DOHH2 (cell line): ENCODE measurements at regions not wholly inside any gene's neighbourhood (a gene's known extent, or its start where the extent isn't known, plus 50 kb on each side); places are given as distances from the start of the nearest gene placed in this dataset.

Source experiments
- H3F3A ChIP-seq: fragments of 200-600 bp; sonication (generic), shearing (Covaris generic); 2 replicates; pipeline ENCODE4 v1.6.0; 2016; ENCODE audit warnings: antibody characterized with exemption, mild to moderate bottlenecking; ENCODE audit not compliant: control insufficient read depth, insufficient read depth
- H3K27ac ChIP-seq: fragments of 200-600 bp; sonication (generic); 2 replicates; pipeline ENCODE4 v1.5.1; 2014; ENCODE audit warnings: low read depth, mild to moderate bottlenecking, low read length, moderate library complexity
- H3K27me3 ChIP-seq: fragments of 200-600 bp; sonication (generic); 2 replicates; pipeline ENCODE4 v1.6.1; 2014; ENCODE audit warnings: mild to moderate bottlenecking, low read length, mixed read lengths; ENCODE audit not compliant: control insufficient read depth
- H3K36me3 ChIP-seq: fragments of 200-600 bp; sonication (generic); 2 replicates; pipeline ENCODE4 v1.6.1; 2014; ENCODE audit warnings: mild to moderate bottlenecking, low read length, moderate library complexity, mixed read lengths; ENCODE audit not compliant: control insufficient read depth
- H3K4me1 ChIP-seq: fragments of 200-600 bp; sonication (generic); 2 replicates; pipeline ENCODE4 v1.6.1; 2014; ENCODE audit warnings: mild to moderate bottlenecking, low read length, mixed read lengths; ENCODE audit not compliant: control insufficient read depth
- H3K4me2 ChIP-seq: fragments of 200-600 bp; sonication (generic); 2 replicates; pipeline ENCODE4 v1.6.0; 2014; ENCODE audit warnings: mild to moderate bottlenecking, low read length, moderate library complexity
- H3K4me3 ChIP-seq: fragments of 200-600 bp; sonication (generic); 2 replicates; pipeline ENCODE4 v1.5.1; 2014; ENCODE audit warnings: mild to moderate bottlenecking, low read length, mixed read lengths
- H3K79me2 ChIP-seq: fragments of 200-600 bp; sonication (generic); 2 replicates; pipeline ENCODE4 v1.6.1; 2014; ENCODE audit warnings: mild to moderate bottlenecking, low read length, mixed read lengths; ENCODE audit not compliant: control insufficient read depth
- H3K9me2 ChIP-seq: fragments of 200-600 bp; sonication (generic); replicated peaks from 2 replicates; pipeline ENCODE4 v1.6.1; 2014; ENCODE audit warnings: mild to moderate bottlenecking, low read length, mixed read lengths; ENCODE audit not compliant: control insufficient read depth
- H3K9me3 ChIP-seq: fragments of 200-600 bp; sonication (generic); 2 replicates; pipeline ENCODE4 v1.6.1; 2014; ENCODE audit warnings: antibody characterized with exemption, low read length, mixed read lengths; ENCODE audit not compliant: control insufficient read depth, insufficient read depth
- H4K20me1 ChIP-seq: fragments of 200-600 bp; sonication (generic); 2 replicates; pipeline ENCODE4 v1.6.0; 2014; ENCODE audit warnings: low read depth, mild to moderate bottlenecking, antibody characterized with exemption, low read length, moderate library complexity; ENCODE audit not compliant: control insufficient read depth, insufficient read depth
- CTCF ChIP-seq: fragments of 200-600 bp; sonication (generic); IDR thresholded peaks from one replicate; pipeline ENCODE4 v1.5.1; 2014; ENCODE audit warnings: antibody characterized with exemption, mild to moderate bottlenecking, low read depth, low read length; ENCODE audit not compliant: poor library complexity, severe bottlenecking
- EZH2phosphoT487 ChIP-seq: fragments of 200-600 bp; sonication (generic); IDR thresholded peaks from 2 replicates; pipeline ENCODE4 v1.6.1; 2017; ENCODE audit warnings: borderline replicate concordance, mild to moderate bottlenecking, antibody characterized with exemption, low read length, moderate library complexity, mixed read lengths

GRCh38 chr2:38223256-38223655 lies 147.3 kb upstream of the CYP1B1 start:
- H3K36me3 ChIP-seq: no peaks in the 10 kb centered on the region
- H3K27me3 ChIP-seq: peaks cover 19% of the 10 kb centered on the region
- H3K9me2 ChIP-seq: no peaks in the 10 kb centered on the region
- H3K27ac ChIP-seq: no peak overlapping the region
- H3F3A ChIP-seq: no peaks in the 10 kb centered on the region
- no peaks in the 10 kb centered on the region for H4K20me1 ChIP-seq
- TF ChIP-seq CTCF (no peak), EZH2phosphoT487 (no peak)
- H3K79me2 ChIP-seq: no peaks in the 10 kb centered on the region
- H3K9me3 ChIP-seq: peaks cover 5% of the 10 kb centered on the region; the same call in 1 of the 2 replicates
- H3K4me3 ChIP-seq: no peak overlapping the region
- no peaks in the 10 kb centered on the region for H3K4me1 ChIP-seq
- no peak overlapping the region for H3K4me2 ChIP-seq

- no peak overlapping the region for H3K4me3 ChIP-seq
- H3K27ac ChIP-seq: no peak overlapping the region
- TF ChIP-seq EZH2phosphoT487 (no peak), CTCF (no peak)
- peaks cover 5% of the 10 kb centered on the region; the same call in 1 of the 2 replicates for H3K9me3 ChIP-seq
- H4K20me1 ChIP-seq: no peaks in the 10 kb centered on the region
- H3K4me1 ChIP-seq: no peaks in the 10 kb centered on the region
- H3F3A ChIP-seq: no peaks in the 10 kb centered on the region
- no peaks in the 10 kb centered on the region for H3K36me3 ChIP-seq
- H3K4me2 ChIP-seq: no peak overlapping the region
- no peaks in the 10 kb centered on the region for H3K79me2 ChIP-seq
- no peaks in the 10 kb centered on the region for H3K9me2 ChIP-seq
- H3K27me3 ChIP-seq: peaks cover 10% of the 10 kb centered on the region
Measured at GRCh38 chr2:38220164-38220563, 144.2 kb upstream of the CYP1B1 start.

- H3K79me2 ChIP-seq: no peaks in the 10 kb centered on the region
- no peak overlapping the region for H3K27ac ChIP-seq
- peaks cover 5% of the 10 kb centered on the region; the same call in 1 of the 2 replicates for H3K9me3 ChIP-seq
- H3K9me2 ChIP-seq: no peaks in the 10 kb centered on the region
- TF ChIP-seq EZH2phosphoT487: no peak
- TF ChIP-seq CTCF: no peak
- no peaks in the 10 kb centered on the region for H3F3A ChIP-seq
- no peaks in the 10 kb centered on the region for H3K36me3 ChIP-seq
- H3K4me1 ChIP-seq: no peaks in the 10 kb centered on the region; the same call in 1 of the 2 replicates
- no peaks in the 10 kb centered on the region for H4K20me1 ChIP-seq
- 0 out of 2 replicates have a peak, but pooled peaks cover 2% of the 10 kb centered on the region for H3K27me3 ChIP-seq
- H3K4me3 ChIP-seq: no peak overlapping the region
- no peak overlapping the region for H3K4me2 ChIP-seq
Measured at GRCh38 chr2:38218995-38219394, 143.0 kb upstream of the CYP1B1 start.
